ENCODE measurements at regions not wholly inside any gene's neighbourhood (a gene's known extent, or its start where the extent isn't known, plus 50 kb on each side); places are given as distances from the start of the nearest gene placed in this dataset.
"Not testable (repeated sequence)": the region's sequence is repeated elsewhere in the genome, so short reads cannot be mapped to it uniquely, and the experiment has no call there.

GRCh38 chr7:152594801-152595200, 81.1 kb downstream of the XRCC2 start:
- DNase-seq, result no peak

- no peak for DNase-seq
Observed at GRCh38 chr7:152591976-152592375, 84.0 kb downstream of the XRCC2 start.

GRCh38 chr7:152590481-152590880, 85.5 kb downstream of the XRCC2 start:
- DNase-seq, result no peak

GRCh38 chr7:152589821-152590220, 86.1 kb downstream of the XRCC2 start:
- not testable (repeated sequence) for DNase-seq

- DNase-seq, result peak; percentile 84
Observed at GRCh38 chr7:152588350-152588749, 87.6 kb downstream of the XRCC2 start.

GRCh38 chr7:152587366-152587765, 88.6 kb downstream of the XRCC2 start:
- DNase-seq, result peak; percentile 90

- DNase-seq, result no peak
Observed at GRCh38 chr7:152583006-152583405, 92.9 kb downstream of the XRCC2 start.

GRCh38 chr7:152579070-152579469, 96.9 kb downstream of the XRCC2 start:
- no peak for DNase-seq

GRCh38 chr7:152577339-152577738, 98.6 kb downstream of the XRCC2 start:
- no peak for DNase-seq

GRCh38 chr7:152574892-152575548, 100.9 kb downstream of the XRCC2 start:
- no peak for DNase-seq

- not testable (repeated sequence) for DNase-seq
Observed at GRCh38 chr7:152573186-152573585, 102.8 kb downstream of the XRCC2 start.

GRCh38 chr7:152572101-152572500, 103.8 kb downstream of the XRCC2 start:
- DNase-seq, result no peak

- DNase-seq, result no peak
Observed at GRCh38 chr7:152571068-152571467, 104.9 kb downstream of the XRCC2 start.

GRCh38 chr7:152568972-152569371, 107.0 kb downstream of the XRCC2 start:
- no peak for DNase-seq

GRCh38 chr7:152565731-152566130, 110.2 kb downstream of the XRCC2 start:
- DNase-seq, result no peak

GRCh38 chr7:152564656-152565250, 111.2 kb downstream of the XRCC2 start:
- no peak for DNase-seq

- DNase-seq, result no peak
Observed at GRCh38 chr7:152556013-152556755, 119.8 kb downstream of the XRCC2 start.

GRCh38 chr7:152553671-152554317, 118.0 kb upstream of the KMT2C start:
- DNase-seq, result no peak

- no peak for DNase-seq
Observed at GRCh38 chr7:152551304-152552036, 115.7 kb upstream of the KMT2C start.

- no peak for DNase-seq
Observed at GRCh38 chr7:152544971-152545619, 109.3 kb upstream of the KMT2C start.

GRCh38 chr7:152544481-152544927, 108.7 kb upstream of the KMT2C start:
- no peak for DNase-seq

- DNase-seq, result no peak
Observed at GRCh38 chr7:152543799-152544198, 108.0 kb upstream of the KMT2C start.
